GM18505 (cell line): ENCODE measurements at regions not wholly inside any gene's neighbourhood (a gene's known extent, or its start where the extent isn't known, plus 50 kb on each side); places are given as distances from the start of the nearest gene placed in this dataset.

Experiments used
- ATAC-seq: cut with Tn5 transposase; IDR thresholded peaks from one replicate; pipeline ENCODE4 v1.9.1; 2021; ENCODE audit not compliant: unreplicated experiment
- POLR2A ChIP-seq: IDR thresholded peaks from 4 replicates; pipeline ENCODE4 v1.6.1; 2011; ENCODE audit warnings: borderline replicate concordance; ENCODE audit not compliant: insufficient read depth, insufficient read length; ENCODE audit errors: extremely low read depth

DNA sequence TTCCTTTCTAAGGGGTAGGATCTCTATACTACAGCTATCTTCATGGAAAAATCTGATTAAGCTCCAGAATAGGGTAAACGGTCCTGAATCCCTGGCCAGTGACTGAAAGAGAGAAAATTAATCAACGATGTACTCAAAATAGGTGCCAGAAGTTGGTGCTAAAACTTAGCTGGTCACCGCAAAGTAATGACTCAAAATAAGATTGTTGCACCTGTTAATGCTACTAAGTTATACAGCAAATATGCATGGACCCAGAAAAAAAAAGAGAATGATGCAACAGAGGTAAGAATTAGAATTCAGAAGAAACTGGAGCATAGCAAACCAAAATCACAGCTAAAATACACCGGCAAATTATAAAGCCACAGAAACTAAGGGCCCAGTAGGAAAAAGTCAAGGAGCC, 239.7 kb upstream of the FAM241A start:
- no peak for TF ChIP-seq POLR2A
- peak; percentile 55 for ATAC-seq

DNA sequence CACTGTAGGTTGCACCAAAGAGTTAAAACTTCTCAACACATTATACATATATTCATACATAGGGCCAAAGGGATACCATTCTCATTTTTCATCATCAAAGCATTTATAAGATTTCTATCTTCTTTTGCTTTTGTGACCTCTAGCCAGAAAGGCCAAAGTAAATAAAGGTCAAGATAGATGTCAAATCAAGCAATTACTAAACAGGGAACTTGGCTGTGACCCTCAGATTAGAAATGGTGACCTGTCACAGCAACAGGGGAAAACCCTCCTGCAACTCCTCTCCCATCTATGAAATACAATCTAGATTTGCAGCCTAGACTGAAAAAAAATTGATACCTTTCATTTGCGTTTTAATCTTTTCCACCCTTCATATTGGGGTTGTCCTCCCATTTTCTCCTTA, 225.6 kb upstream of the FAM241A start:
- ATAC-seq, result no peak
- no peak for TF ChIP-seq POLR2A

DNA sequence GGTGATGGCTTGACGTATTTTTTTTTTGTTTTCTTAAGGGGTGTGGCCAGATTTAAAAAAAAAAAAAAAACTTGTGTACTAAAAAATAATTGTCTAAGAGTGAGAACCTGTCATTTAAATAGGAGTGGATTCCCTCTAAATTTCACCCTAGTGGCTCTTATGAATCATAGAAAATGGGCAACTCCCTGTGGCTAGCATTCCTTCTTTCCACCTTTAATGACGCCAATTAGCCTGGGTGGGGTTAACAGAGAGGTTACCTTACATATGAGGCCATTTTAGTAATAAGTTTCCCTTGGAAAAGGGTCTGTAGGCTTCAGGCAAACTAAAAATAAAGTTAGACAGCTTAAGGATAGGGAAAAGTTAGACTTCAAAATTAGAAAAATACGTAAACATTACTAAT, 223.5 kb upstream of the FAM241A start:
- no peak for TF ChIP-seq POLR2A

DNA sequence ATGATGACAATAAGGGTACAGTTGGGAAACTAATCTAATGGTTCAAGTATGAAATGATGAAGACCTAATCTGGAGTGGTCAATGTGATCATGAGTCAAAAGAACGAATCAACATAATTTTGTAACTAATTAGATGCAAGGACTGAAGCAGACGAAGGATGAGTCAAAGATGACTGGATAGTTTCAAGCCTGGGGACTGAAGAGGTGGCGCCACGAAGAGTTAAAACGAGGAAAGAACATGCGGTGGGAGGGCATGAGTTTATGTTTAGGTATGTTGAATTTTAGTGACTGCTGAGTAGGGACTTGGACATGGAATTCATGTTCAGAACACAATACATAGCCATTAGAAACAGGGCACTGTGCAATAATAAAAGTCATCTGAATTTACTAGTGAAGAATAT, 221.5 kb upstream of the FAM241A start:
- TF ChIP-seq POLR2A, result no peak
- ATAC-seq, result no peak

More for the DNA sequence above, 223.5 kb upstream of the FAM241A start:
- ATAC-seq, result no peak

DNA sequence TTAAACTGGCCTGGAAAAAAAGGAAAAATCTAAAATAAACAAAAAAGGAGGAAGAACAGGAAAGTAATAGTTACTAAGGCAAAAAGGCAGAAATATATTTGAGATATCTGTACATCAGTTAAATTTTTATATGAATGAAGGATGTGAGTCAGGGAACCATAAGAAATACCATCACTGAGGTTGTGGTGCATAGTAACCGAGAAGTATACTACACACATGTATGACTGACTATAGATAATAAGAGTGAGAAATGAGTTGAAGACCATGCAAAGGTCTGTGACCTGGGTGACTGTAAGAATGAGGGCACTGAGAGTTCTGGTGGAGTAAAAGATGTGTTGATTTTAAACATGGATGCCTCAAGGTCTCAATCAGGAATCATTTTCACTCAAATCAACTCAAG, 220.6 kb upstream of the FAM241A start:
- no peak for TF ChIP-seq POLR2A
- no peak for ATAC-seq

DNA sequence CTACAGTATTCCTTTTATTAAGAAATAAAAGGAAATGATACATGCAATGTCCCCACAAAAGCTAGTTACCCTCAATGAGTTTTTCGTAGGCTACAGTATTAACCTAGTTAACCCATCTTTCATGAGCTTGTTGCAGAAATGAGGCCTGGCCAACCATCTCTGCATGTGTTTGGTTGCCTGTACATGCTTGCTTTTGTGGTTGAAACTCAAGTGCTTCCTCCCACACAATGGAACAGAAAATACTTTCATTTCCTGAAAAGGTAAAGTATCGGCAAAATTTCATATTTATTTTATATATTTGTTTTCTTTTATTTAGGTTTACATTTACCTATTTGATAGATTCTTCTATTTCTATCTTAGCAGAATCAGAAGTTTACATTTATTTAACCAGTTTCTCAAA, 214.6 kb upstream of the FAM241A start:
- peak; percentile 100 for ATAC-seq
- TF ChIP-seq POLR2A, result no peak

DNA sequence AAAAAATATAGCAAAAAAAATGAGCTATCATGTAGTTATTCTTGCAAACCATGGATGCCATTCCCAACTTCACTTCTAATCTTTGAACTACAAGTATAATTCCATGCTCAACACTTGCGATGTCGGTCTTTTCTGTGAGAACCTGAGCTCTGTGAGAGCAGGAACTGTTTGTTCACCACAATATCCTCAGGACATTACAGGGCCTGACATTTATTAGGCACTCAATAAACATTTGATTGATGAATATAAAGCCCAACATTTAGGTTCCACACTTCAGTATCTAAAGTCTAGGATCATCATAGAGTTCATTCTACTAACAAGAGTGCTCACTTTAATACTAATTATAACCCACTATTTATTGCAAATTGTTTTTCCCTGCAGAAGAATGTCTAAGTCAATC, 211.6 kb upstream of the FAM241A start:
- ATAC-seq, result no peak
- TF ChIP-seq POLR2A, result no peak

DNA sequence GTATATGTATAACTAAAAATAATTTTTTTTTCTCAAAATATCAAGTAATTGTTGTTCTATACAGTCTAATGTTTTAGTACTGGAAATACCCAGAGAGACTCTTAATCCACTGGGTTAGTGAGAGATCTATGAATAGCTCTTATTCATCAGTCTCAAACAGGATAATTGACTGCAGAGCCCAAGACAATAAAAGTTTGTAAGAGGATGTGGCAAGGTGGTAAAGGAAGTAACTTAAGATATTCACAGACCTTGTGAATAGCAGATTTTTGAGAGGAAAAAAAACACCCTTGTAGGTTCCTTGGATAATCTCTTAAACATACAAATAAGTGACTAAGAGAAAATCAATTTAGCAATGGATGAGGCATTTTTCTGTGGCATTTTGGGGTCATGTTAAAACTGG, 210.9 kb upstream of the FAM241A start:
- no peak for TF ChIP-seq POLR2A
- no peak for ATAC-seq

DNA sequence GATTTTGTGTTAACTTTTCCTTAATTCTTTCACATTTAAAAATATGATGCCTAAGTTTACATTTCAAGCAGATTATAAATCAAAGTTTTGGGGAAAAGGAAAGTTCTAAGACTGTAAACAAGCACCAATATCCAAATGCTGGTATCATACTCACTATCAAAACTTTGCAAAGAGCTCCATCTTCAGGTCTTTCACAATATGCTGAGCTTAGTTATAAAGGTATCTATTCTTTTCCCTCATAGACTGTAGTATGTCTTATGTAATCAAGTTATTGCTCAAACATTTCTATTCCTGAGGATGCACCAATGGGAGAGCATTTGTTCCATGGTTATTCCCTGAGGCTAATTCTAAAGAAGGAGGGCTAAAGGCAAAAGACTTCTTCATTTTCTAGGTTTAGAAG, 207.9 kb upstream of the FAM241A start:
- TF ChIP-seq POLR2A, result no peak
- peak; percentile 86 for ATAC-seq

DNA sequence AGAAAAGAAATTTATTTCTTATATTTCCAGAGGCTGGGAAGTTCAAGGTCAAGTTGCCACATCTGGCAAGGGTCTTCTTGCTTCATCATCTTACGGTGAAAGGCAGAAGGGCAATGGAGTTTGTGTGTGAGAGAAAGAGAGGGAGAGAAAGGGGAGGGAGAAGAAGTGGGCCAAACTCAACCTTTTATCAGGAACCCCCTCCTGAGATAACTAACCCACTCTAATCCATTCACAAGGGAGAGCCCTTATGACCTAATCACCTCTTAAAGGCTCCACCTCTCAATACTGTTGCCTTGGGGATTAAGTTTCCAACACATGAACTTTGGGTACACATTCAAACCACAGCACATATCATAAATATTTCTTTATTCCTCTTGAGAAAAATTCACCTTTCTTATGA, 203.3 kb upstream of the FAM241A start:
- no peak for ATAC-seq
- no peak for TF ChIP-seq POLR2A

DNA sequence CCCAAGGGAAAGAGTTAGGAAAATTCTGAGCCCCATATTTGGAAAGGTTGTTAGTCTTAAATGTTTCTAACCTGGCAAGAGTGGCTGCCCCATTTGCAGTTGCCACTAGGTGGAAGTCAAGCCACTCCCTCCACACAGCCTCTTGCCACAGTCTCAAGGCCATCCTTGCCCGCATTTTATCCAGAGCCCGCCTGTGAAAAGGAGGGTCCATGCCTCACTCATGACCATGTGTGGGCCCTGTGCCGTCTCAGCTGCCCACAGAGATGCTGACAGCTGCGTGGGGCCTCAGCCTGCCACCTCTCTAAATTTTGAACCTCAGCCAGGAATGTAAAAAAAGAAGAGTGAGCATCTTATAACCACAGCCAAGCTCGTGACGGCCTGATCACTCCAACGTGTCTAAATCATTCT, 201.5 kb upstream of the FAM241A start:
- no peak for TF ChIP-seq POLR2A
- peak; percentile 85 for ATAC-seq

DNA sequence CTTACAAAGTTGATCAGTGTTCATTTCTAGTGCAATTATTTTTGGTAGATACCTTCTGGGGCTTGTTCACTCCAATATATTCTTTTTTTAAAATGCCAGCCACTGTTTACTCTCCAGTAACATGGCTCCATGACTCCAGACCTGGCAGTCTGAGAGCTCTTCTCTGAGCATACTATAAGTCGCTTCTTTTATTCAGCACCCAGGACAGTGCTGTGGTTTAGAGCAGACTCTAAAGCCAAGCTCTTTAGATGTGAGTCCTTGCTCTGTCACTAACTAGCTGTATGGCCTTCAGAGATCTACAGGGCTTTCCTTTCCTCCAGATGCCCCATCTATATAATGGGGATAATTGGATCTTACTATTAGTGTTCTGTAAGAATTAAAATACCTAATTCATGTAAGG, 200.2 kb upstream of the FAM241A start:
- no peak for TF ChIP-seq POLR2A
- no peak for ATAC-seq

DNA sequence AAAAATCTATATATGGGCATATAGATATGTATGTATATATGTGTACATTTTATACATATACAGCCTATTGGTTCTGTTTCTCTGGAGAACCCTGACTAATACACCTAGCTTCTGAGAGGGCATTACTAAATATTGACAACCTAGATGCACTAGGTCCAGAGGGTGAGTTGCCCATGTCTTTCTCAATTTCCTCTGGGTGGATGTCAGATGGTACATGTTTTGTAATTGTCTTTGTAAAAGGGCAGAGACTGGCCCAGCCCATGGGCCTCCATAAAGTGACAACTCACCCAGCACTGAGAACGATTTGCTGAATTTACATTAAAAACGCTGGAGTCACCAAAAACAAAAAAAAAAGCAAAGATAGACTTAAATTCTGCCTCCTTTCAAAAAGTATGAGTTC, 198.5 kb upstream of the FAM241A start:
- no peak for TF ChIP-seq POLR2A
- no peak for ATAC-seq

DNA sequence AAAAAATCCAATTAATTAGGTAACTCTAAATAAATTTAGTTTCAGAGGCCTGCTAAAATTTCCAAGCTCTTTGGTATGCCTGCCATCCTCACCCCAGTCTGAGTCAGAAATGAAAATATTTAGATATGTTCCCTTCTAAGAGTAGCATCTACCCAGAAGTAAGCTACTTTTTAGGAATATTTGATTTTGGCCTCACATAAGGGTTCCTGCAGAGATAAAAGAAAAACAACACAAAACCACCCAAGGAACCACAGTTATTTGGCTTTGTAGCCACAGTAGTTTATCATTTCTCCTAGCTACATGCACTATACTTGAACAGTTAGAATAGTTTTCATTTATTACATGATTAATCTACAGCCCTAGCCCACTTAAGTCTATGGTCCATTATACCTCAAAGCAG, 192.6 kb upstream of the FAM241A start:
- ATAC-seq, result no peak
- TF ChIP-seq POLR2A, result no peak

DNA sequence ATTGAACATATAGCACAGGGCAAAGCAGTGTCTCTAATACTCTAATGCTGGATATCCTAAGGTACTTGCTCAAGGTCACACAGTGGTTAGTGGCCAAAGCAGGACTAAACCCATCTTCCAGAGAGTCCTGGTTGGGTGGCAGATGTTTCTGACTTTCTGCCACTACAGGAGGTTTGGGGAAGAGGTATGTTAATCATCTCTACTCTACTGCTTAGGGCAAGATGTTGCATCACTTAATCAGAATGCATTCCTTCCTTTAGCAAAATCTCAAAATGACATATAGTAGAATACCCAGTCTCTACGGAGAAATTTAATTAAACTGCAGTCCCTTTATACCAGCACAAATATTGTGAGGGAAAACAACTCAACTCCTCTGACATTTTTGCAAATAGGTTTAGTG, 190.7 kb upstream of the FAM241A start:
- TF ChIP-seq POLR2A, result no peak
- no peak for ATAC-seq
